EH (cell line): ENCODE measurements at regions not wholly inside any gene's neighbourhood (a gene's known extent, or its start where the extent isn't known, plus 50 kb on each side); places are given as distances from the start of the nearest gene placed in this dataset.
"Not testable (repeated sequence)": the region's sequence is repeated elsewhere in the genome, so short reads cannot be mapped to it uniquely, and the experiment has no call there.

ENCODE experiments used
- DNase-seq: peaks from one replicate; pipeline ENCODE4 v3.0.0-alpha.2; 2015; ENCODE audit warnings: low read depth

DNA sequence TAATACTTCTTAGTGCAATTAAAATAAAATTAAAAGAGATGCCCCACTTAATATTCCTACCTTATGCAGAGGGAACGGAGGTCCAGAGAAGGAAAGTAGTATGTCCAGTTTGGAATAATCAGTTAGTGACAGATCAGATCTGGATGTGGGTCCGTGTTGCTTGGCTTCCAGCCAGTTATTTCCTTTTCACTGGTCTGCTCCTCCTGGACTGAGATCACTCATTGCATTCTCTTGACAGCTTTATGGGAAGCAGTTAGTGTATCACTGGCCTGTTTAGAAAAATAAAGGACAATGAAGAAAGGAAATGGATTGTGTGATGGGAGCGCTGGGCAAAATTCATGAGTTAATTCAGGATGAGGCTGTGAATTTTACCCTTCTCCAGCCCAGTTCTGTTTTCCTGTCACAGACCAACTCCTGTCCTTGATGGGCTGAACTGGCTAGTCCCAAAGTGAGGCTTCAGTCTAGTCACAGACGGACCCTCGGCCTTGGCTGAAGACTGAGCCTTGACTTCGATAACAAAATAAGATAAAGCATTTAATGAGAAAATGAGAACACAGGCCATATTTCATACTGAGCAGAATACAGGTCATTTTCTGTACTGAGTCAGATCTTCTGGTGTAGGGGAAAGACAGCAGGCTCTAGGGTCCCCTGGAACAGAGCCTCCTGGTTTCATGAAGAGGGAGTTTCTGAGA is 85.2 kb upstream of the TRABD2B start:
- no peak for DNase-seq

DNA sequence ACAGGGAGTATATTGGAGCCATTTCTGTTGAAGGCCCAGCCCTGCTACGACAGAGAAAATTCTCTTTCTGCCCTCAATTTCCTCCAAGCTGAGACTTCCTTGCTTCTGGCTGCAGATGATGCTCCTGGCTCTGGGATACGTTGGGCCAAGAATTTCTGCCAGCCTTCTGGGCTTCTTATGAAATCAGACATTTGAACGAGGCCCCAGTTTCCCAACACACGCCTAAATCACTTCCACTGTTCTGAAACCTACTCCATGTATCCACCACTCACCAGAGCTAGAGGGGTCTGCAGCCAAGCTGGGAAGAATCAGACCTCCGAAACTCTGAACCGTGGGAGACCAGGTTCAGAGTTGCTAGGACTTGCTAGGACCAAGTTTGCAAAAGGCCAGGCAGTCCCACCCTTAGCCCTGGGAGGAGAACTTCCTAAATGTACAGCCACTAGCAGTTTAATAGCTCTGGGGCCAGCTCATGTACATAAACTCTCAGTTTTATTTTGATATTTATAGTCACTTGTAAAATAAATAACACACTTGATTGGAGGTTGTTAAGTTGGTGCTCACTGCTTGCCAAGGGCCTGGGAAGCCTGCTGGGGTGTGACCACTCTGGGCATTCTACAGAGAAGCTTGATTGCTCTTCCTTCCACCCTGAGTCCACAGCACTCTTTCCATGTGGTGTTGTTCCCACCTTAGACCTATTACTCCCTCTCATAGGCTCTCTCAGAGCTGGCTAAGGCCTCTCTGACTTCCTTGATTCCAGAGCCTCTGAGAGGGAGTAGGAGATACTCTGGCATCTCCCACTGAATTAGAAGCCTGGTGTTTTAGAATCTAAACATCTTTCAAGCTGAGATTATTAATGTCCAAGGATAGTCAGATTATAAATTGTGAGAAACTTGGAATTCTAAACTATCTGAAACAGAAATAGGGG is 83.4 kb upstream of the TRABD2B start:
- DNase-seq = no peak

DNA sequence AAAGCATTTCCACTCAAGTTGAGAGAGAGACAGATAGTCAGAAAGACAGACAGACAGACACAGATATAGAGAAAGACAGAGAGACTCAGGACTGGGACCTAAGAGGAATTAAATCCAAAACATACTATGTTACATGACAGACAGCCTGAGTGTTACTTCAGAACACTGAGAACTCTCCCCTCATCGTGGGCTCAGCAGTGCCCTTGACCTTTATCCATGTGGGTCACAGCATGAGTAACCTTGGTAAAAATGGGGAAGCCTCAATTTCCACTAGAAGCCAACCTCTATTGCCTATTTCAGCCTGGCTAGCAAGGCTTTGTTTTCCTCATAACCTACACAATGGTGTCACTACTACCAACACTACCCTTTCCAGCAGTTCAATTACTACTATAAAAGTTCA is 81.9 kb upstream of the TRABD2B start:
- DNase-seq = no peak

DNA sequence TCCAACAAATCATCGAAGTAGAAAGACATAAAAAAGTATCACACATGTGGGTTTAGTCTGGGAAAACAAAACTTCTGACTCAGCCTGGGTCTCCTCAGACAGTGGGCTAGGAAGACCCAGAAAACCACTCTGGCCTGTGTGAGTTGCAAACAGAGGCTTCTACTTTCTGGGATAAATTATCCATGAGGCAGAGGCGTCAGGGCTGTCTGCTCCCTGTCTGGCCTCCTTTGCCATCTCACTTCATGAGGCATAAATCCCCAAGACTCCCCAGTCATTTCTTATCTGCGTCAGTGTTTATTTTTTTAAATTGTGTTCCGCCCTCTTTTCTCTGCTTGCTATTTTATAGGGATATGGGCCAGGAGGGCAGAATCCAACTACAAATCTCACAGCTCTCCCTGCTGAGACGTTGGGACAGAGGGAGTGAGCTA is 80.6 kb upstream of the TRABD2B start:
- no peak for DNase-seq

DNA sequence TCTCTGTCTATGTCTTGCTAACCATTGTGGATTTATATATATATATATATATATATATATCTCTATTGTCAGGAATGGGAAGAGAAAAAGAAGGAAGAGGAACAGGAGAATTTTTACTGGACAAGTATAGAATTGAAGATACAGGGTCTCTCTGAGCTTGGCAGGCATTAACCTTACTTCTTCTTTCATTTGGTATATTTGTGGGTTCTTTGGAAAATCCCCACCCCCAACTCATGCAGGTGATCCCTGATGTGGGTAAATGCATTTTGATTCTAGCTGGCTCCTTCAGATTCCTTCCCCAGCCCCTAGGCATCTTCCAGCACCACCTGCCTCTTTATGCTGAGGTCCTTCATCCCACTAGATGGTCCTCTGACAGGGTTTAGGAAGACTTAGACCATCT is 78.8 kb upstream of the TRABD2B start:
- no peak for DNase-seq

DNA sequence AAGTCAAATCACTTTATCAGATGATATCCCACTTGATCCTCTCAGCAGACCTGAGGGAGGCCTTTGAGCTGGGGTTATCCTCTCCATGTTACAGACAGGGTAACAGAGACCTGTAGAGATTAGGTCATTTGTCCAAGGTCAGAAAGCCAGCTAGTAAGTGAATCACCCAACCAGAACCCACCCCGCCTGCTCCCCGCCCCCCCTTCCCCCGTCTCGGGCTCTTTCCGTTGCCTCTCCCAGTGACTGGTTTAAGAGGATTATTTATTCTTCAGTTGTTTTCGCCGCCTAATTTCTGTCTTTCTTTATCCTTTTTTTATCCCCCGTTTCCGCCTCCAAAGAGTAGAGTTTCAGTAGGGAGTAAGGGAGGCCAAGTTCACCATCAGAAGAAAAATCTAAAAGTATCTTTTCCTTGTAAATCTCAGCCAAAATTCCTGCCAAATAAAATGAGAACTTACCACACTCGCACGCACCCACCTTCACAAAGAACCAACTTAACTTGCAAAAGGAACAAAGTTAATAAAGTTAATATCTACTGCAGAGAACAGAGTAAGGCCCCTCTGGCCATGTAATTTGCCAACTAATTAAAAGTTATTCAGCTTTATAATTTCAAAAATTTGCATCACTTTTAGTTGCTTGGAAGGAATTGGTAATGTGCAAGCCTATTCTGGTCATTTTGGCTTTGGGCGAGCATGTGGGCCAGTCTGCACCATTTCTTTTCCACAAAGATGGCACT is 76.8 kb upstream of the TRABD2B start:
- no peak for DNase-seq

DNA sequence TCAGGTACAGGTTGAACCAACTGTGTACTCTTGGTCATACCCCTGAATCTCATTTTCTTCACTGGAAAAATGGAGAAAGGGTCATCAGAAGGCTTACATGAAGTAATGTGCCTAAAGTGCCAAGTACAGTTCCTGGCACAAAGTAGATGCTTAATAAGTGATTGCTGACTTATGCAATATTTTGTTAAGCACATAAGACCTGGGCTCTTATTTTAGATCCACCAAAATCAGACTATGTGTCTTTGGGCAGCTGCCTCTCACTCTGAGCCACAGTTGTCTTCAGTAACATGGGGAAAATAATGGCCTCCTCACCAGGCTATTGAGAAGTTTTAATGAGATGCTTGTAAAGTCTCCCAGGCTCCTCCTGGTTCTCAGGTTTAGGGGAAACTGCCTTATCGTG is 74.3 kb upstream of the TRABD2B start:
- DNase-seq = no peak

DNA sequence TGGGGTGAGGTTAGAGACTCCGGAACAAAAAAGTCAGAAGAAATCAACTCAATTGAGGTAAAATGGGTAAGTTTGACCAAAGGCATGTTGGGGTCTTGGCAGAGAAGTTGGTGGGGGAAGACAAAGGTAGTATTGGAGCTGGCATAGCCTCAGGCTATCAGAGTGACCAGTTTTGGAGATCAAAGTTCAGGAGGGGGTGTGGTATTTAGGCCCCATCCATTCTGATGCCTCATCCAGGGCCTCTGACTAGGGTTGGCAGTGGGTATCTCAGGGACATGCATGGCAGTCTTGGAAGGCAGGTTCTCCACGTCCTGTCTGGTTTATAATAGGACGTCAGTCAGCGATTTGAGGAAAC is 73.2 kb upstream of the TRABD2B start:
- no peak for DNase-seq

DNA sequence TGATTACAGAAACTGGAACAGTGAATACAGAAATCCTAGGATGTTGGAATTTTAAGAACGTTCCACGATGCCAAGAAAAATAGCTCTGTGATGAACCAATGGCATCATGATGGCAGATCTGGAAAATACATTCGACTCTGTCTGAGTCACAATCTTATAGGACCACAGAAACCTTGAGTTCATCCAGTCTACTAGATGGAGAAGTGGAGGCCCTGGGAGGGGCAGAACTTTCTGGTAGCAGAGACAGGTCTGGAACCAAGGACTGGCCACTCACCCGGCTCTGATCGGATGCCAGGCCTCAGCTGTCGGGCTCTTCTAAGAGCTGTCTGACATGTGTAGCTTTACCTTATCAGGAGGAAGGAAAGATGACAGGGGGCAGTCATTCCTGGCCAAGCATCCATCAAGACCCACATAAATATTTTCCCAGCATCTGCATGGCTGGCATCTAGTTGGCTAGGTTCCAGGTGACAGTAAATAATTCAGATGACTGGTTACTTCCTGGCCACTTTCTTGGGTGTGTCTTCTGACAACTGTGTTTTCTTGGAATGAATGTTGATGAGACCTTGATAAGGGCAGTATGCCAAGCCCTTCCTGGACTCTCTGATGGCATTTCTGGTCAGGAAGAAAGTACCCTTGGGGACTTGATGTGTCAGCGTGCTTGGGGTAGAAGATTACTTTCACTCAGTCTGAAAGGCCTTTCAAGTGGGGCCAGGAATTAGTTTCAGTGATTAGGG is 72.6 kb upstream of the TRABD2B start:
- peak; percentile 39 for DNase-seq

DNA sequence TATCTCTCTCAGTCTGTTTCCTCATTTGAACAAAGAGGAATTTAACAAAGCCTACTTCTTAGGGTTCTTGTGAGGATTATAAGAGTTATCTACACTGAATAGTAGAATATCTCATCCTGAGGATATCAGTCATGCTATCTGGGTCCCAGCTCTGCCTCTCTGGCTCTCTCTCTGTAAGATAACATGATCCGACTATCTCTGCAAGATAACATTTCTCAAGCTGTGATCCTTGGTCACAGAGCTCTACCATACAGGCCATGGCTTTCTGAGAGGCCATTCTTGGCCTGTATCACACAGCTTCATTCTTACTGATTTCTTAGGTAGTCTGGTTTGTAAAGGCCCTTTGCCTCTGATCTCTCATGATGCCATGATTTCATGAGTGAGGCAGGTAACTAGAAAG is 71.0 kb upstream of the TRABD2B start:
- no peak for DNase-seq

DNA sequence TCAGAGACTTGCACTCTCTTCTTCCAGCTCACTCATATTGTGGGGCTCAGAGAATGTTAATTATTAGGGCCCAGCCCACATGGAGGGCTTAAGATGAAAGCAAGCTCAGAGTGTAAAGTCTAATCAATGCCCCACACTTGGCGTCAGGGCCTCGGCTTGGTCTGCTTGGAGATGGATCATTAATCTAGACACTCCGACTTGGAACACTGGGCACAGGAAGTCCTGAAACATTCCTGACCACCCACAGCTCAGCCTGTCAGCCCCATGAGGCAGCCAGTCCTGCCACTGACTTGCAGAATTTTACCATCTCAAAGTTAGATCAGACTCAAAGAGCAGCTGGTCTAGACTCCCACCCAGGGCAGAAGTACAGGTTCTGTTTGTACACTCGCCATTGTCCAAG is 69.8 kb upstream of the TRABD2B start:
- no peak for DNase-seq

DNA sequence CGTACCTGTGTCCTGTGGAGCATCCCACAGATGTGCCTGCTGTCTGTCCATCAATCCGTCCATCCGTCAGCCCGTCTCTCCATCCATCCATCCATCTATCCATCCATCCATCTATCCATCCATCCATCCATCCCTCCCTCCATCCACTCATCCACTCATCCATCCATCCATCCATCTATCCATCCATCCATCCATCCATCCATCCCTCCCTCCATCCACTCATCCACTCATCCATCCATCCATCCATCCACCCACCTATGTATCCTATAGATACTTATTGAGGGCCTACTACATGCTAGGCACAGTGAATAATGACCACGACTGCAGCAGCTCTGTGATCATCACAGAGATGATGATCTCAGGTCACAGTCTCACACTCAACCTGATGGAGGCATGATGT is 67.5 kb upstream of the TRABD2B start:
- DNase-seq = not testable (repeated sequence)

DNA sequence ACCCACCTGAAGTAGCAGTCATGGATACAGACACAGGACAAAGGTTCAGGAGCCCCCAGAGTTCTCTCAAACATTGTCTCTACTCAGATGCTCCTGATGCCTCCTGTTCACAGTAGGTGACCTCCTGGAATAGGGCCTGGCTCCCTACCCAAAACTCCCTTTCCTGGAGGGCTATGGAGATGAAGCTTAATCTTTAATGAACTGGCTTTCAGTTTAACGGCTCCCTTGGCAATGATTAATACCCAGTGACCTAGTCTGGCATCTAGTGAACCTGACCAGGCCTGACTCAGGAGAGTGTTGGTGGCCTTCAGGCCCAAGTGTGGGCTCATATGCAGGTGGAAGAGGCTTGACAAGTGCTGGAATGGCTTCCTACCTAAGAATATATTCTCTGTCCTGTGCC is 65.2 kb upstream of the TRABD2B start:
- no peak for DNase-seq

DNA sequence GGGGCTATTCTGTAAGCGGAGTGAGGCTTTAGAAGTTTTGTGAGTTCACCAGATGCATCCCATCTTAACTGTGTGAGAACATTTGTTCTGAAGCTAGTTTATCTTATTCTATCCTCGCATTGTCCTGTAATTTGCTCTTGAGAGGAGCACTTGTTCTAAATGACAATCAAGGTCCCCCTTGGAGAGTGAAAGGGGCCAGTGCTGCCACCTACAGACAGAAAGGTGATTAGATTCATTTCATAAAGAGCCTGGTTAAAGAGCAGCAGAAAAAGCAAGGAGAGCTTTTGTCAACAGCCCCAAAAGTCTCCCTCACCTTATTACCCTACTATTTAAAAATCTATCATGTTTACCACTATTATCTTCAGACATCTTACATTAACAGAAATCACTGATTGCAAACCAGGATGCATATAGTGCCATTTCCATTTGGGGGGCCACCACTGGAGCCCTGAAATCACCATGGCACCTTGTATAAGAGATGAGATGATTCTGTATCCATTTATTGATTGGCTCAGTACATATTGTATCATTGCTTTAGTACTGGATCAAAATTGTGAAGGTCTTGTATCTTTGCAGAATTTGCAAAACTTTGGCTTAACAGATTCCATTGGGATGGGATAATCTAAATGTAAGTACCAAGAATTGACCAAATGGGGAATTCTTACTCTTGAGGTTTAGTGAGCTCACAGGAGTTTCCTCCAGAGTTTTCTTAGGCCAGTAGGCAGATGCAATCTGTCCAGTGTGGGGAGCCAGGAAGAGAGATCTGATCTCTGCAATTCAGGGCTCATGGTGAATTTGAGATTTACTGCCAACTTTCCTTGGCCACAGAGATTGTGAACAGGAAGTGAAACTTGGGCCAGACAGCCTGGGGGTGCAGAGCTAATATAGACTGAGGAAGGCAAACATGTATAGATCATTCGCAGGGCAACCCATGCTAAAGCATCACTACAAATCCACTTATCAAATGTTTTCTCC is 64.3 kb upstream of the TRABD2B start:
- peak; percentile 51 for DNase-seq

DNA sequence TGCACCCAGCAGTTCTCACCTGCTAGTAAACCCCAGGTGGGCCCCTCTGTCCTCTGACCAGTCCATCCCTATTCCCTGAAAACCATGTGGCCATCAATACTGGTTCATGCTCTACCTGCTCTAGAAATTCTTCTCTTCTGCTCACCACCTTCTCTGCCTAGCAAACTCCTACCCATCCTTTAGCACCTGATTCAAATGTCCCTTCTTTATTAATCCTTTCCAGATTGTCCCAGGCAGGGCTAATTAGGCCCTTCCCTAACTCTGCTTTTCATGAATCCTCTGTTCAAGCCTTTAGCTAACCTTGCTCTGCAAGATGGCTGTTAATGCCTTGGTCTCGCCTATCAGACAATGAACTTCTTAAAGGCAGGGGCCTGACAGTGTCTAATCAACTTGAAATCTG is 62.1 kb upstream of the TRABD2B start:
- DNase-seq = no peak

DNA sequence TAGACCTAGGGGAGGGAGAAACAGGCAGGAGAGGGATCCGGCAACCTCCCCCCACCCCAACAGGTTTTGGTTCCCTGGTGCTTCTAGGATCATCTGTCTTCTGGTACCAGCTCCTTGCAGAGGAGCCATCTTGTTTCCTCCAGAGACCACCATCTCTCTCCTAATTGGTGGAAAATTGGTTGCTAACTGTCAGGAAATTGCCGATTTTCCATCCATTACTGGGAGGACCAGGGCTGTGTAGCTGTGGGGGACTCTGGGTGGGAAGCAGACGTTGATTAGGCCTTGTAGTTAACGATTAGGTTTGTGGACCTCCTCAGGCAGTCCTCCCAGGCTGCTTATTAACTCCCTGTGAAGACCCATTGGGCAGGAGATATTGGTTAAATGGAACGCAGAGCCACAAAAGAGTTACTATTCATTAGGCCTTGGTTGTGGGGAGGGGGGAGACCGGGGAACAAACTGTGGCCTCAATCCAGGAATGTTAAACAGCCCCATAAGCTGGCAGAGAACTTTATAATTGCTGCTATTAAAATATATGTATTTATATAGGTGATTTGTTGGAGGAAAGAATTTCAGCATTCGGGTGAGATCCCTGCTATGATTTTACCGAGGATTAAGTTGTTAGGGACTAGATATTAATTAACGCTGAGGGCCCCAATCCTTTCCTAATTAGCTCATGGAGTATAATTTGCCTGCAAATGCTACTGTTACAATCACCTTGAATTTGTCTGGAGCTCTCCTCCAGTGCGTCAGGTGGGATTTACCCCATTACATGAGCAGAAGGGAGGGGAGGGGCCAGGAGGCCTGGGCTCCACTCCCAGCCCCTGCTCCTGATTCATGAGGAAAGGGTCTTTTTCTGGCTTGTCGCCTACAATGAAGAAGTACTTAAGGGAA is 61.2 kb upstream of the TRABD2B start:
- DNase-seq = no peak

DNA sequence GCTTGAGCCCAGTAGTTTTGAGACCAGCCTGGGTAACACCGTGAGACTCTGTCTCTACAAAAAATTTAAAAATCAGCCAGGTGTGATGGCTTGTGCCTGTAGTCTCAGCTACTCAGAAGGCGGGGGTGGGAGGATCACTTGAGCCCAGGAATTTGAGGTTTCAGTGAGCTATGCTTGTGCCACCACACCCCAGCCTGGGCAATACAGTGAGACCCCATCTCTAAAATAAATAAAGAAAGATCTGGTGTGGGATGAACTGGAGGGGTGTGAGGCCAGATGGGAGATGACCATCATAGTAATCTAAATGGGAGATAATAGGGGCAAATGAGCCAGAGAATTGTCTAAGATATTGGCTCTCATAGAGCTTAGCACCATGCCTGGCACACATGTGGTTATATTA is 60.1 kb upstream of the TRABD2B start:
- DNase-seq = no peak

DNA sequence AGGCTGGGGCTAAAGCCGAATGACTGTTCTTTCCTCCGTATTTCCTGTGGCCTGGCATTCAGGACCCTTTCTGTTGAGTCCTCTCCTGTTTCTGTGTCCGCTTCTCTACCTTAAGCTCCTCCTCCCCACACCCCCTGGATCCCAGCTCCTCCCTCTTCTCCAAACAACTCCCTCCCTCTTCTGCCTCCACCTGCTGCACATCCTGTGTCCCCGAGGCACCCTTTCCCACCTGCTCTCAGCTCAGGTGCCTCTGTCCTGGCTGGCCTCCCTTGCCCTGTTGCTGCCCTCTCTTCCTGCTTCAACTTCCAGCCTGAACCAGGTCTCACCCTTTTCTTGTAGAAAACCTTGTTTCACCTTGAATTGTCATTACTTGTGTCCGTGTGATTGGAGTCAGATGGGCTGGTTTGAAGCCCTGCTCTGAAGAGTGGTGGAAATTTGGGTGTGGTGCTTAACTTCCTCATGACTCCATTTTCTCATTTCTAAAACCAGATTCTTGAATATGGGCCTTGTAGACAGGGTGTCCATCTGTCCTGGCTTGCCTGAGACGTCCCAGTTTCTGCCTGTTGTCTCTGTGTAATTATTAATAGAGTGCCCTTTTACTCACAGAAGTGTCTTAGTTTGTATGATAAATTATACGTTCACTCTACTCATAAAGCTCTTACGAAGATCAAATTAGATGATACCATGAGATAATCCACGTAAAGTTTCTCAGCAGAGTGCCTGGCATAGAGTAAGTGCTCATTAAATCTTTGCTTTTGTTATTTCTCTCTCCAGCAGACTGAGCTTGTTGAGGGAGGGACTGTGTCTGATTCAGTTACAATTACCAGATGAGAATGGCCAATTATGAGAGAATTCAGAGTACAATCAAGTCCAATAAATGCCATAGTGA is 58.9 kb upstream of the TRABD2B start:
- DNase-seq = no peak

DNA sequence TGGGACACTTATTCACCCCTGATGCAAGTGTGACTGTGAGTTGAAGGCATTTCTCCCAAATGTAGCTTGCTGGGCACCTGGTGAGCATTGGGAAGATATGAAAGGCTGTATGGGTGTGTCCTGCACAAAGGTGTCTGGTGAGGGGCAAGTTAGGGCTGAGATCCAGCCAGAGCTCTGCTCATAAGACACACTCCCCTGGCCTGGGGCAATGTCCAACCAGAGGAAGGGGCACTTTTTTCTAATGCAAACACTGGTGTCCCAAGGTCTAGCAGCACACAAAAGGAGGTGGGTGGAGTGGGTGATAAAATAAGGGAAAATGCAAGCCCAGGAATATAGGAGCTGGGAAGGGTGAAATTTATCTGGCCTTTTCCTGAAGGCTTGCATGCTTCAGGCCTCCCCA is 57.0 kb upstream of the TRABD2B start:
- DNase-seq = no peak
